ENCODE measurements at regions not wholly inside any gene's neighbourhood (a gene's known extent, or its start where the extent isn't known, plus 50 kb on each side); places are given as distances from the start of the nearest gene placed in this dataset.

GRCh38 chr7:67771846-67772605 lies 775.4 kb downstream of the TYW1 start (continued):
- no peak for TF ChIP-seq REST (IDR thresholded peaks at IDR 0.05; ENCODE audit: unreplicated experiment)
- TF ChIP-seq JUNB (IDR thresholded peaks at IDR 0.05; ENCODE audit: unreplicated experiment): no peak
- no peak for TF ChIP-seq CREB1 (CRISPR knock-in tag; IDR thresholded peaks at IDR 0.05; ENCODE audit: low read depth)

GRCh38 chr7:67773081-67773480 lies 776.4 kb downstream of the TYW1 start:
- ATAC-seq (no peak), DNase-seq (ENCODE audit: low spot score) (no peak)
- Histone ChIP-seq H3K79me2 (replicated peaks; ENCODE audit: insufficient read depth) (no peaks in the 10 kb centered on the region), H3K9me2 (ENCODE audit: insufficient read depth) (no peaks in the 10 kb centered on the region), H3K4me2 (no peak overlapping the region), H3K4me1 (ENCODE audit: insufficient read depth) (no peaks in the 10 kb centered on the region), H3K4me3 (no peak overlapping the region), H3K27me3 (ENCODE audit: insufficient read depth) (no peaks in the 10 kb centered on the region), H2AFZ (no peak overlapping the region), H3K36me3 (ENCODE audit: insufficient read depth) (0 out of 2 replicates have a peak, but pooled peaks cover 3% of the 10 kb centered on the region), H3F3A (replicated peaks; ENCODE audit: low read depth) (no peaks in the 10 kb centered on the region), H3K27ac (ENCODE audit: low read depth) (no peak overlapping the region), H4K20me1 (replicated peaks; ENCODE audit: insufficient read depth) (no peaks in the 10 kb centered on the region)
- Mint-ChIP-seq H3K27ac (no peak overlapping the region), H3K36me3 (ENCODE audit: low read depth) (peaks cover 52% of the 10 kb centered on the region), H3K9me3 (peaks cover 99% of the 10 kb centered on the region), H3K4me3 (no peak overlapping the region), H3K4me1 (no peaks in the 10 kb centered on the region), H3K27me3 (ENCODE audit: insufficient read depth, low read depth, poor library complexity) (peaks cover 14% of the 10 kb centered on the region)
- TF ChIP-seq CREB1 (CRISPR knock-in tag; IDR thresholded peaks at IDR 0.05; ENCODE audit: low read depth) (no peak), ZNF462 (CRISPR knock-in tag; IDR thresholded peaks at IDR 0.05) (no peak), JUNB (IDR thresholded peaks at IDR 0.05; ENCODE audit: unreplicated experiment) (no peak), ZNF114 (CRISPR knock-in tag; IDR thresholded peaks at IDR 0.05) (no peak), EZH2phosphoT487 (IDR thresholded peaks at IDR 0.05; ENCODE audit: unreplicated experiment) (no peak), REST (IDR thresholded peaks at IDR 0.05; ENCODE audit: unreplicated experiment) (no peak), ETS1 (IDR thresholded peaks at IDR 0.05) (no peak), NANOG (IDR thresholded peaks at IDR 0.05; ENCODE audit: borderline replicate concordance) (no peak), POLR2AphosphoS5 (IDR thresholded peaks at IDR 0.05; ENCODE audit: low read depth) (no peak), STAT1 (IDR thresholded peaks at IDR 0.05; ENCODE audit: unreplicated experiment) (no peak)
